ENCODE measurements at regions not wholly inside any gene's neighbourhood (a gene's known extent, or its start where the extent isn't known, plus 50 kb on each side); places are given as distances from the start of the nearest gene placed in this dataset.

DNA sequence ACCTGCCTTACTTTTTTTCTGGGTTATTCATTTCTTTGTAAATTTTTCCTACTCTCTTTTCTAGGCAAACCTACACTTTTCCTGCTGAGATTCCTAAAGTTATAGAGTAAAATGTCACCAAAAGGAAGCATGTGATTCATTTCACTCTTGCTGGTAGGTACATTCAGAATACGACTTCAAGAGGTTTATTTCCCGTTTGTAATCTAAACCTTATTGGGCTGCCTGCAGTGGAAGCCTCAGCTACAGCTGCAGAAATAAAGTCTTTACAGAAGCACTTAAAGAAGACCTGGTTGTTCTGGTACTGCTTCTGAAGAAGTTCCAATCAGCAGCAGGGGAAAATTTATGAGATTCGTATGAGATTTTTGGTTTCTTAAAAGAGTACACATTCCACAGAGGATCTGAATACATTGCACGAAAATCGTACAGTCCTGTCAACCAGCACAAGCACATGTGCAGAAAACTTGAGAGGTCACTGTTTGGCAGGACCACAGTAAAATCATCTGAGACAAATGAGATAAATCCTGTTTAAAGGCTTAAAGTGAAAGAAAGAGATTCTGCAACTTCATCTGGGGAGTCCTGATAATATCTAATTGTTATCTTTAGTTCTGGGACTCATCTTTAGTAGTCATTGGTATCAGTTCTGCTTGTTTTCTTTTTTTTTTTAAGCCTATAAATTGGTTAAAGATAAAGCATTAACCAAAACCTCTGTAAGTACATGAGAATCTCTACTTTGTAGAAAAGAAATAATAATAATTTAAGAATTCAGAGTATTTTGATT is 109.9 kb upstream of the ADGRL2 start:
- Mint-ChIP-seq H3K9me3 (peaks cover 8 to 24% (median 17%) of the 10 kb centered on the region in 5 donors), H3K4me1 (no peaks in the 10 kb centered on the region)
- POLR2A ChIA-PET: no interaction called here

DNA sequence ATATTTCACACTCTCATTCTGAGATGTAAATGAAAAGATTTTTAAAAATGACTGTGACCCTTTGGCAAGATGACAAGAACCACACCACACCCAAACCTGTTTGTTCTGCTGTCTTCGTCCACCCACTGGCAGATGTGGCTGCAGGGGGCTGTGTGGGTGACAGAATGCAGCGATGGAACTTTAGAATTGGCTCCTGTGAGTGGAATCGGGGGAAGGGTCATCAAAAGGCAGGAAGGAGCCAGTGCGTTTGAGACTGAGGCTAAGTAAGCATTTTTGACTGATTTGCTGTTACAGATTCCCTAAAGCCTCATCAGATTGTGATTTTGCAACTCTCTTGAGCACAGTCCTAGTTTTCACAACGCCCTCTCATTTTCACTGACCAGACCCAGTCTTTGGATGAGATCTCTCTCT is 111.2 kb upstream of the ADGRL2 start:
- H3K4me1 Mint-ChIP-seq: no peaks in the 10 kb centered on the region
- no peaks in the 10 kb centered on the region for H3K36me3 Mint-ChIP-seq
- no peak overlapping the region for H3K27ac Mint-ChIP-seq
- peaks cover 8 to 23% (median 19%) of the 10 kb centered on the region in 5 donors for H3K9me3 Mint-ChIP-seq
- no peak for DNase-seq
- no peaks in the 10 kb centered on the region for H3K9me3 ChIP-seq (ENCODE audit: low read length)
- H3K27ac ChIP-seq (ENCODE audit: low read depth, low read length): no peak overlapping the region
- H3K4me3 Mint-ChIP-seq: no peak overlapping the region
- H3K4me1 ChIP-seq (ENCODE audit: insufficient read depth, low read length): no peaks in the 10 kb centered on the region
- no peaks in the 10 kb centered on the region for H3K27me3 Mint-ChIP-seq
- ChIA-PET CTCF (no interaction called here), POLR2A (no interaction called here)
- no peak overlapping the region for H3K4me3 ChIP-seq (ENCODE audit: low read length)
- no peaks in the 10 kb centered on the region for H3K36me3 ChIP-seq (ENCODE audit: insufficient read depth, low read length)
- H3K27me3 ChIP-seq (ENCODE audit: insufficient read depth, low read length, poor library complexity, severe bottlenecking): no peaks in the 10 kb centered on the region

More for the DNA sequence above, 109.9 kb upstream of the ADGRL2 start:
- Histone ChIP-seq H3K9me3 (ENCODE audit: low read length) (no peaks in the 10 kb centered on the region), H3K4me3 (ENCODE audit: low read length) (no peak overlapping the region), H3K4me1 (ENCODE audit: insufficient read depth, low read length) (no peaks in the 10 kb centered on the region), H3K36me3 (ENCODE audit: insufficient read depth, low read length) (no peaks in the 10 kb centered on the region), H3K27ac (ENCODE audit: low read depth, low read length) (no peak overlapping the region), H3K27me3 (ENCODE audit: insufficient read depth, low read length, poor library complexity, severe bottlenecking) (no peaks in the 10 kb centered on the region)
- H3K36me3 Mint-ChIP-seq: no peaks in the 10 kb centered on the region
- H3K27me3 Mint-ChIP-seq: no peaks in the 10 kb centered on the region
- H3K4me3 Mint-ChIP-seq: no peak overlapping the region
- H3K27ac Mint-ChIP-seq: no peak overlapping the region
- DNase-seq: no peak
- CTCF ChIA-PET: no interaction called here

- Histone ChIP-seq H3K4me3 (ENCODE audit: low read length) (no peak overlapping the region), H3K27ac (ENCODE audit: low read depth, low read length) (no peak overlapping the region), H3K9me3 (ENCODE audit: low read length) (peaks cover 5% of the 10 kb centered on the region), H3K4me1 (ENCODE audit: insufficient read depth, low read length) (no peaks in the 10 kb centered on the region), H3K27me3 (ENCODE audit: insufficient read depth, low read length, poor library complexity, severe bottlenecking) (no peaks in the 10 kb centered on the region), H3K36me3 (ENCODE audit: insufficient read depth, low read length) (no peaks in the 10 kb centered on the region)
- H3K27ac Mint-ChIP-seq: no peak overlapping the region
- no peak for DNase-seq
- H3K4me3 Mint-ChIP-seq: no peak overlapping the region
- POLR2A ChIA-PET: no interaction called here
- peaks cover 4 to 19% (median 15%) of the 10 kb centered on the region in 5 donors for H3K9me3 Mint-ChIP-seq
- CTCF ChIA-PET: no interaction called here
- H3K27me3 Mint-ChIP-seq: no peaks in the 10 kb centered on the region
- H3K36me3 Mint-ChIP-seq: peaks cover 0 to 2% (median 0%) of the 10 kb centered on the region in 3 donors
- H3K4me1 Mint-ChIP-seq: no peaks in the 10 kb centered on the region
Measured at GRCh38 chr1:81682490-81682889, 118.2 kb upstream of the ADGRL2 start.

GRCh38 chr1:81681601-81682266 is 119.0 kb upstream of the ADGRL2 start:
- no peaks in the 10 kb centered on the region for H3K4me1 Mint-ChIP-seq
- no peak for DNase-seq
- no peaks in the 10 kb centered on the region for H3K4me1 ChIP-seq (ENCODE audit: insufficient read depth, low read length)
- no peaks in the 10 kb centered on the region for H3K36me3 ChIP-seq (ENCODE audit: insufficient read depth, low read length)
- peaks cover 5% of the 10 kb centered on the region for H3K9me3 ChIP-seq (ENCODE audit: low read length)
- no peaks in the 10 kb centered on the region for H3K27me3 ChIP-seq (ENCODE audit: insufficient read depth, low read length, poor library complexity, severe bottlenecking)
- no peak overlapping the region for H3K4me3 ChIP-seq (ENCODE audit: low read length)
- H3K4me3 Mint-ChIP-seq: no peak overlapping the region
- POLR2A ChIA-PET: no interaction called here
- H3K9me3 Mint-ChIP-seq: peaks cover 4 to 16% (median 15%) of the 10 kb centered on the region in 5 donors
- no peak overlapping the region for H3K27ac ChIP-seq (ENCODE audit: low read depth, low read length)
- H3K27ac Mint-ChIP-seq: no peak overlapping the region
- H3K36me3 Mint-ChIP-seq: peaks cover 0 to 4% (median 0%) of the 10 kb centered on the region in 3 donors
- H3K27me3 Mint-ChIP-seq: no peaks in the 10 kb centered on the region
- CTCF ChIA-PET: no interaction called here

DNA sequence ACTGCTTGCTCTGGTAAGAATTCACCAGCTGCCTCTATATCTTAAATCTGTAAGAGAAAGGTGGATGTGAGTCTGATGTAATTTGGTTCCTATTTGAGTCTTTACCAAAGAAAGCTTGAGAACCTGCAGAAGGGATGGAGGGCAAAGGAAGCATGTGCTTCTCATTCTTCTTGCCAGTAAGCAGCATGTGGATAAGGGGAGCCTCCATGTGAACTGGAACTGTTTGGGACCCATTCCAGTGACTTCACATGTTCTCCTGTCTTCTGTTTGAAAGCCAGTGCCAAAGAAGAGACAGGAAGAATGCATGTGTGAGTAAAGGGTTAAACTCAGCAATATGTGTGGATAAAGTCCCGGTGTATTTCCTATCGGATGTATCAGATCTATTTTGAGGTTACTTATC is 119.6 kb upstream of the ADGRL2 start:
- Mint-ChIP-seq H3K9me3 (peaks cover 4 to 16% (median 11%) of the 10 kb centered on the region in 5 donors), H3K27ac (no peak overlapping the region), H3K4me1 (no peaks in the 10 kb centered on the region), H3K36me3 (peaks cover 0 to 4% (median 0%) of the 10 kb centered on the region in 3 donors), H3K27me3 (no peaks in the 10 kb centered on the region), H3K4me3 (no peak overlapping the region)
- ChIA-PET CTCF (no interaction called here), POLR2A (no interaction called here)
- DNase-seq: no peak
- Histone ChIP-seq H3K27me3 (ENCODE audit: insufficient read depth, low read length, poor library complexity, severe bottlenecking) (no peaks in the 10 kb centered on the region), H3K4me3 (ENCODE audit: low read length) (no peak overlapping the region), H3K36me3 (ENCODE audit: insufficient read depth, low read length) (no peaks in the 10 kb centered on the region), H3K27ac (ENCODE audit: low read depth, low read length) (no peak overlapping the region), H3K9me3 (ENCODE audit: low read length) (peaks cover 5% of the 10 kb centered on the region), H3K4me1 (ENCODE audit: insufficient read depth, low read length) (no peaks in the 10 kb centered on the region)

GRCh38 chr1:81679942-81680341 is 120.8 kb upstream of the ADGRL2 start:
- POLR2A ChIA-PET: no interaction called here
- H3K9me3 Mint-ChIP-seq: peaks cover 4 to 16% (median 8%) of the 10 kb centered on the region in 5 donors

GRCh38 chr1:81678779-81679178 is 122.0 kb upstream of the ADGRL2 start:
- H3K27ac ChIP-seq (ENCODE audit: low read depth, low read length): no peak overlapping the region
- Mint-ChIP-seq H3K9me3 (peaks cover 5 to 14% (median 6%) of the 10 kb centered on the region in 5 donors), H3K4me3 (no peak overlapping the region), H3K36me3 (peaks cover 0 to 4% (median 0%) of the 10 kb centered on the region in 3 donors), H3K4me1 (no peaks in the 10 kb centered on the region), H3K27me3 (no peaks in the 10 kb centered on the region), H3K27ac (no peak overlapping the region)
- H3K4me3 ChIP-seq (ENCODE audit: low read length): no peak overlapping the region
- no peaks in the 10 kb centered on the region for H3K27me3 ChIP-seq (ENCODE audit: insufficient read depth, low read length, poor library complexity, severe bottlenecking)
- no peak for DNase-seq
- H3K36me3 ChIP-seq (ENCODE audit: insufficient read depth, low read length): no peaks in the 10 kb centered on the region
- no peaks in the 10 kb centered on the region for H3K4me1 ChIP-seq (ENCODE audit: insufficient read depth, low read length)
- H3K9me3 ChIP-seq (ENCODE audit: low read length): peaks cover 5% of the 10 kb centered on the region
- ChIA-PET CTCF (no interaction called here), POLR2A (no interaction called here)

More at GRCh38 chr1:81679942-81680341, 120.8 kb upstream of the ADGRL2 start:
- Mint-ChIP-seq H3K27me3 (no peaks in the 10 kb centered on the region), H3K36me3 (peaks cover 0 to 4% (median 0%) of the 10 kb centered on the region in 3 donors), H3K27ac (no peak overlapping the region), H3K4me1 (no peaks in the 10 kb centered on the region), H3K4me3 (no peak overlapping the region)
- H3K27me3 ChIP-seq (ENCODE audit: insufficient read depth, low read length, poor library complexity, severe bottlenecking): no peaks in the 10 kb centered on the region
- H3K36me3 ChIP-seq (ENCODE audit: insufficient read depth, low read length): no peaks in the 10 kb centered on the region
- no peak overlapping the region for H3K4me3 ChIP-seq (ENCODE audit: low read length)
- CTCF ChIA-PET: no interaction called here
- H3K27ac ChIP-seq (ENCODE audit: low read depth, low read length): no peak overlapping the region
- H3K9me3 ChIP-seq (ENCODE audit: low read length): peaks cover 5% of the 10 kb centered on the region
- H3K4me1 ChIP-seq (ENCODE audit: insufficient read depth, low read length): no peaks in the 10 kb centered on the region
- no peak for DNase-seq

- ChIA-PET CTCF (no interaction called here), POLR2A (no interaction called here)
- no peak overlapping the region for H3K4me3 ChIP-seq (ENCODE audit: low read length)
- H3K4me1 ChIP-seq (ENCODE audit: insufficient read depth, low read length): no peaks in the 10 kb centered on the region
- H3K9me3 ChIP-seq (ENCODE audit: low read length): no peaks in the 10 kb centered on the region
- no peak for DNase-seq
- H3K36me3 Mint-ChIP-seq: peaks cover 0 to 4% (median 0%) of the 10 kb centered on the region in 3 donors
- no peaks in the 10 kb centered on the region for H3K4me1 Mint-ChIP-seq
- no peak overlapping the region for H3K27ac Mint-ChIP-seq
- H3K4me3 Mint-ChIP-seq: no peak overlapping the region
- no peaks in the 10 kb centered on the region for H3K36me3 ChIP-seq (ENCODE audit: insufficient read depth, low read length)
- no peaks in the 10 kb centered on the region for H3K27me3 Mint-ChIP-seq
- H3K9me3 Mint-ChIP-seq: peaks cover 4 to 17% (median 9%) of the 10 kb centered on the region in 5 donors
- H3K27ac ChIP-seq (ENCODE audit: low read depth, low read length): no peak overlapping the region
- H3K27me3 ChIP-seq (ENCODE audit: insufficient read depth, low read length, poor library complexity, severe bottlenecking): no peaks in the 10 kb centered on the region
Measured at GRCh38 chr1:81672766-81673165, 128.0 kb upstream of the ADGRL2 start.
